GM18951 (cell line): ENCODE measurements at regions not wholly inside any gene's neighbourhood (a gene's known extent, or its start where the extent isn't known, plus 50 kb on each side); places are given as distances from the start of the nearest gene placed in this dataset.

Experiments
- POLR2A ChIP-seq: IDR thresholded peaks from 4 replicates; pipeline ENCODE4 v1.6.1; 2011; ENCODE audit warnings: mild to moderate bottlenecking; ENCODE audit not compliant: insufficient read length, insufficient read depth; ENCODE audit errors: extremely low read depth
- in situ Hi-C: fragments of 300-500 bp; cut with MboI; formaldehyde crosslinking; loops from one replicate; pipeline ENCODE4 v1.12.0; 2022; ENCODE audit warnings: low sequenced_read_pairs, mixed read lengths, inconsistent platforms; ENCODE audit not compliant: unreplicated experiment

GRCh38 chr3:31384117-31384516 is 148.6 kb upstream of the STT3B start:
- TF ChIP-seq POLR2A, result no peak
- in situ Hi-C loops, result no loop called here

DNA sequence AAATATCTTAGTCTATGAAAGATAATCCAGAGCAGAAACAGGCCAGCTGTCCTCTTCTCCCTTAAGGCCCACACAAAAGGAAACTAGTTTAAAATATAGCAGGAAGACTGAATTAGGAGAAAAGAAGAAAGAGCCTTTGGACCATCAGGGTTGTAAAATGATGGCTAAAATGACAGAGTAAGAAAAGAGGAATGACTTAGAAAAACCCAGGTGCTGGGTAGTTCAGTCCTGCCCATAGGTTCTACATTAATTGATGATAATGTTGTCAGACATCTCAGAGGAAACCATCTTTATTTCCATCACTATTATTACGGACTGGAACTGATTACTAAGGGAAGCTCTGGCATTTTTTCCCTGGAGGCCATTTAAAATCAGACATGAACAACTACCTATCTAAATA is 142.8 kb upstream of the STT3B start:
- in situ Hi-C loops, result no loop called here
- TF ChIP-seq POLR2A, result no peak

DNA sequence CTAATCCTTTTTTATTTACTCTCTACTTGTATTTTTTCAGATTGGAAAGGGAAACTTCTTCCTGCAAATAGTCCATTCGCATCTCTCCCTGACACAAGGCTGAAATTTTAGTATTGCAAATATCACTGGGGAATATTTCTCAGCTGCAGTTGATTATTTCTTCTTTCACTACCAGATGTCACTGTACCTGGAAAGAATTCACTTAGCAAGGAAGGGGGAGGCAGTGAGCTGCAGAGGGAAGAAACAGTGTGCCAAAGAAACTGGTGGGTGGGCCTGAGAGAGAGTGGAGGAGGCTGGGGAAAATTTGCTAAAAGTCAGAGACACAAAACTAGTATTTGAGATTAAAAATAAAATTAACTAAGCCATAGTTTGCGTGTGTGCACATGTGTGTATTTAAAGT is 142.3 kb upstream of the STT3B start:
- no peak for TF ChIP-seq POLR2A
- in situ Hi-C loops, result no loop called here

GRCh38 chr3:31391150-31391549 is 141.6 kb upstream of the STT3B start:
- TF ChIP-seq POLR2A, result no peak
- in situ Hi-C loops, result no loop called here

DNA sequence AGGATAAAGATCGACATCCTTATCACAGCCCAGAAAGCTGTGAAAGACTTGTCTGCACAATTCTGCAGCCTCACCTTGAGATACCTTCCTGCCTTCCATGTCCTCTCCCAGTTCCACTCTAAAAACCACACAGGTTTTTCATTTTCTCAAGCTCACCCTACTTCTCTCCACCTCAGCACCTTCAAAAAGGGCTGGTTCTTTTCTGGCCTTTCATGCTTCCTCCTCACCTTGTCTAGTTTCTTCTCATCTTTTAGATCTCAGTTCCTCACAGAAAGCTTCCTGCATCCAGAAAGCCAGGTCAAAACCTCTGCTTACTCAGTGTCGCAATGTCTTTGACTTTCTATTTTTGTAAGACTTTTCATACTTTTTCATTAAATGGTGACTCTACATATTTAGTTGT is 140.2 kb upstream of the STT3B start:
- in situ Hi-C loops, result no loop called here
- TF ChIP-seq POLR2A, result no peak

GRCh38 chr3:31399271-31399670 is 133.5 kb upstream of the STT3B start:
- no peak for TF ChIP-seq POLR2A
- in situ Hi-C loops, result no loop called here

DNA sequence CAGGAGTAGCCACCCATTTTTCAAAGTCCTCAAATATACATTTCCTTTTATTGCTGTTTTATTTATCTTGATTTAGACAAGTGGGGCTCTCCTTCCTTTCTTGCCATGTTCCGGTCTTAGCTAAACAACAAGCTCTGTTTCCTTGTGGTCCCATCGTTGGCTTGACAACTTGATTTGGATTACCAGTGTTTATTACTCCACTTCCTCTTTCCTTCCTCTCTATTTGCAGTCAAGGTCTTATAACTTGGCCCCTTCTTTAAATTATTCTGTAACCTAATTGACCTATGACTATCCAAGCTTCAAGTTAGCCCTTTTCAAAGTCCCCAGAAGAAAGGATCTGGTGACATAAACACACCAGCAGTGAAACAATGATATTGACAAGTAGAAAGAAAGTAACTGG is 130.6 kb upstream of the STT3B start:
- in situ Hi-C loops, result no loop called here
- TF ChIP-seq POLR2A, result no peak

DNA sequence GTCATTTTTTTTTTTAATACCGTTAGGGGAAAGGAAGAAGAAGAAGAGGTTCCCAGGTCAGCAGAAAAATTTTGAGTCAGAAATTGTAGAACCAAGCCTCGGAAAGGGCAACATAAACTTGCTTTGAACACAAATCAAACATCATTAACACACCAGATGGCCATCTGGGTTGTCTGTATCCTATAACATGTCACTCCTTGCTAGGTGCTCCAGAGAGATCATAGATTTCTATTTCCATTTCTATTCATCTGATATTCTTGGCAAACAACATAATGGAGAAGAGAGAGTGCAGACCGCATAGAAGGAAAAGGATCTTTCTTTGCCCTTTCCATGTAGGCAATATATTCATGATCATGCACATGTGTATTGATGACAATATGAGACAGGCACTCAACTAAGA is 129.5 kb upstream of the STT3B start:
- TF ChIP-seq POLR2A, result no peak
- in situ Hi-C loops, result no loop called here

DNA sequence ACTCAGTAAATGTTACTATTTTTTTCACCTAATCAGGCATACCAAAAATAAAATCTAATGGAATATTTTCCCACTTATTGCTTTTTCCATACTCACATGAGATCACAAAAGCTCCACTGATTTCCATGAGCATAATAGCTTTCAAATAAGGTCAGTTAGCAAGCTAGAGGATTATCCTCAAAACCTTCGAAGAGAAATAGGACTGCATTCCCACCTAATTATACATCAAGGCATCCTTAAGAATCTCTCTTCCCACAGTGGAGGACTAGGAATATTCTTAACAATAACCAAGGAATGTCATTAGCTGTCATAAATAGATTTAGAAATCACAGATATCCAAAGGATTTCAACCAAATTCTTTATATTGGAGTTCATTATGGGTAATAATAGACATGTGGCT is 127.9 kb upstream of the STT3B start:
- no peak for TF ChIP-seq POLR2A
- in situ Hi-C loops, result no loop called here

DNA sequence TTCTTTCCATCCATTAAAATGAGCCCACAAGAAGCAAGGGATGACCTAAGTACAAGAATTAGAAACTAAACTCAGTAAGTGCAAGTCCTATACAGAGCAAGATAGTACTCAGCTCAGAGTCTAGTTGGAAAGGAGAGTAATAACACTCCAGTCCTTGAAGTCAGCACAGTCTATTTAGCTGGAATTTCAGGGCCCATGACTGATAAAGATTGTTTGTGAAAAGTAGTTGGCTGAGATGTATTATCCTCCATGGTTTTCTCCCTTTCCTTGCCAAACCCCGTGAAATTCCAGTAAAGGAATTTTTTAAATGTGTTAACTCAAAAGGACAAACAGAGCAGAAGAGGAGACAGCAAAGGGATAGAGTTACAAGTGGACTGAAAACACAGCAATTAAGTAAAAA is 127.2 kb upstream of the STT3B start:
- in situ Hi-C loops, result no loop called here
- no peak for TF ChIP-seq POLR2A

DNA sequence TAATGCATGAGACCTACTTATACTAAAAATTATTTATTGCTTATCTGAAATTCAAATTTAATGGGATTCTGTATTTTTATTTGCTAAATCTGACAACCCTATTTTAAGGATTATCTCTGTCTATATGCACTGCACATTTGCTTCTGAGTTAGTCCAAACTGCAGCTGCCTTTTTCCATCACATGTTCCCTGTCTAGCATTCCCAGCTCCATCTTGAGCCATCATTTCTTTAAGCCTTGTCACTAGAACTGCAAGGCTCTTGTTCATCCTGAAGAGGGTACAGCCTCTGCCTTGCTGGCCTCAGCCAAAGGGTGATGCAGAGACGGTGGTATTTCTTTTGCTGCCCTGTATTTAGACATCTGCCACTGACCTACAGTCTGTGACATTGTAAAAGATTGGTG is 125.8 kb upstream of the STT3B start:
- in situ Hi-C loops, result no loop called here
- TF ChIP-seq POLR2A, result no peak

DNA sequence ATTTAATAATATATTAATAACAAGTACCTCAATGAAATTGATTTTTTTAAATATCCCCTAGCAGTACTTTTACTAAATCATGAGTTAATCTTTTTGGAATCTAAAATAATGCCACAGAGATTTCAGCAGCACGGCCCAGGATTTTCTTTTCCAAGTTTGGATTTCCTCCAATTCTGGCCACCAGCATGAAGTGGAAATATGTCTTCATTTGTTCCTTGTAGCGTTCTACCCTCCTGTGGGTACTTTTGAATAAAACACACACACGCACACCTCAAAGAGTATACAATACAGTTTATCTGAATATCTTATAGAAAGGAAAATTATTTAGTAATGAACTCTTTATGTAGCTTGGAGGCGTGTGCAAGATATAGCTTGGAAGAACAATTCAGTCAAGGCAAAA is 125.1 kb upstream of the STT3B start:
- in situ Hi-C loops, result no loop called here
- TF ChIP-seq POLR2A, result no peak

GRCh38 chr3:31408720-31409119 is 124.0 kb upstream of the STT3B start:
- in situ Hi-C loops, result no loop called here
- no peak for TF ChIP-seq POLR2A

GRCh38 chr3:31409389-31409788 is 123.3 kb upstream of the STT3B start:
- TF ChIP-seq POLR2A, result no peak
- in situ Hi-C loops, result no loop called here

DNA sequence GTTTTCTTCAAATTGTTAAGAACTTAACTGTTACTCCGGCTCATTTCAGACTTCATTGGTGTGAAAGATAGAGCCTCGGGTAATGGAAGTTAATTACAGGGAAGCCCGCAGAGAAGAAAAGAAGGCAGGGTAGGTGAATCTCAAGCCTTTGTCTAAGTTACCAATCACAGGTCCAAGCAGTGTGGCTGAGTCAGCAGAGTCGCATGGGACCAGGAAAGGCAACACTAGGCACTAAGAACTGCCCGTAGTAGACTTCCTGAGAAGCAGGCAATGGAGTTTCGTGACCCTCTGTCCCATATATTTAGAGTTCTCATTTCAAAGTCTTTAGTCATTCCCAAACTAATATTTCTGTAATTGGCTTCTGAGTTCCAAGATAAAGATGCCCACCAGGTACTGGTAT is 122.9 kb upstream of the STT3B start:
- in situ Hi-C loops, result no loop called here
- TF ChIP-seq POLR2A, result no peak
